GM12878 (cell line): ENCODE measurements at regions not wholly inside any gene's neighbourhood (a gene's known extent, or its start where the extent isn't known, plus 50 kb on each side); places are given as distances from the start of the nearest gene placed in this dataset.

Experiments
- HDAC6 ChIP-seq: fragments of 200-600 bp; sonication (generic); IDR thresholded peaks from one replicate; pipeline ENCODE4 v1.8.0; 2017; ENCODE audit warnings: antibody characterized with exemption; ENCODE audit not compliant: unreplicated experiment
- MTA3 ChIP-seq: IDR thresholded peaks from 2 replicates; pipeline ENCODE4 v1.6.1; 2012; ENCODE audit warnings: low read length, inconsistent platforms, borderline replicate concordance
- POLR2A ChIP-seq: IDR thresholded peaks from 2 replicates; pipeline ENCODE4 v1.6.1; 2011; ENCODE audit warnings: low read depth, mild to moderate bottlenecking, low read length
- REST ChIP-seq: IDR thresholded peaks from 2 replicates; pipeline ENCODE4 v1.6.1; 2012; ENCODE audit warnings: mild to moderate bottlenecking, low read depth, low read length
- SIX5 ChIP-seq: IDR thresholded peaks from 2 replicates; pipeline ENCODE4 v1.6.1; 2011; ENCODE audit warnings: mild to moderate bottlenecking, low read depth, low read length, moderate library complexity; ENCODE audit not compliant: severe bottlenecking
- ZNF687 ChIP-seq: fragments of 450-650 bp; IDR thresholded peaks from 2 replicates; pipeline ENCODE4 v1.6.1; 2017; ENCODE audit warnings: mild to moderate bottlenecking, moderate library complexity

GRCh38 chr20:20950620-20951019, 155.5 kb downstream of the LINC00237 start (continued):
- TF ChIP-seq ZNF687 (no peak), REST (no peak), MTA3 (no peak), POLR2A (no peak), HDAC6 (no peak), SIX5 (no peak)
